MM.1S (cell line): ENCODE measurements at regions not wholly inside any gene's neighbourhood (a gene's known extent, or its start where the extent isn't known, plus 50 kb on each side); places are given as distances from the start of the nearest gene placed in this dataset.

Source experiments
- EZH2 ChIP-seq: fragments of 300-600 bp; sonication (generic); optimal IDR thresholded peaks from 2 replicates; pipeline ENCODE3; 2017; ENCODE audit warnings: low read depth, mild to moderate bottlenecking, antibody characterized with exemption, low read length, mixed read lengths
- TF ChIP-seq, protein P1 (sequence below): fragments of 300-600 bp; sonication (generic); IDR thresholded peaks from 2 replicates; pipeline ENCODE4 v1.5.1; 2016; ENCODE audit warnings: antibody characterized with exemption, low read length, mixed read lengths

- TF ChIP-seq, protein P1, sequence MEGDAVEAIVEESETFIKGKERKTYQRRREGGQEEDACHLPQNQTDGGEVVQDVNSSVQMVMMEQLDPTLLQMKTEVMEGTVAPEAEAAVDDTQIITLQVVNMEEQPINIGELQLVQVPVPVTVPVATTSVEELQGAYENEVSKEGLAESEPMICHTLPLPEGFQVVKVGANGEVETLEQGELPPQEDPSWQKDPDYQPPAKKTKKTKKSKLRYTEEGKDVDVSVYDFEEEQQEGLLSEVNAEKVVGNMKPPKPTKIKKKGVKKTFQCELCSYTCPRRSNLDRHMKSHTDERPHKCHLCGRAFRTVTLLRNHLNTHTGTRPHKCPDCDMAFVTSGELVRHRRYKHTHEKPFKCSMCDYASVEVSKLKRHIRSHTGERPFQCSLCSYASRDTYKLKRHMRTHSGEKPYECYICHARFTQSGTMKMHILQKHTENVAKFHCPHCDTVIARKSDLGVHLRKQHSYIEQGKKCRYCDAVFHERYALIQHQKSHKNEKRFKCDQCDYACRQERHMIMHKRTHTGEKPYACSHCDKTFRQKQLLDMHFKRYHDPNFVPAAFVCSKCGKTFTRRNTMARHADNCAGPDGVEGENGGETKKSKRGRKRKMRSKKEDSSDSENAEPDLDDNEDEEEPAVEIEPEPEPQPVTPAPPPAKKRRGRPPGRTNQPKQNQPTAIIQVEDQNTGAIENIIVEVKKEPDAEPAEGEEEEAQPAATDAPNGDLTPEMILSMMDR: no peak
- no peak for TF ChIP-seq EZH2
Observed at GRCh38 chr16:48047720-48048119, 108.1 kb downstream of the ABCC12 start.
